ENCODE measurements at regions not wholly inside any gene's neighbourhood (a gene's known extent, or its start where the extent isn't known, plus 50 kb on each side); places are given as distances from the start of the nearest gene placed in this dataset.

DNA sequence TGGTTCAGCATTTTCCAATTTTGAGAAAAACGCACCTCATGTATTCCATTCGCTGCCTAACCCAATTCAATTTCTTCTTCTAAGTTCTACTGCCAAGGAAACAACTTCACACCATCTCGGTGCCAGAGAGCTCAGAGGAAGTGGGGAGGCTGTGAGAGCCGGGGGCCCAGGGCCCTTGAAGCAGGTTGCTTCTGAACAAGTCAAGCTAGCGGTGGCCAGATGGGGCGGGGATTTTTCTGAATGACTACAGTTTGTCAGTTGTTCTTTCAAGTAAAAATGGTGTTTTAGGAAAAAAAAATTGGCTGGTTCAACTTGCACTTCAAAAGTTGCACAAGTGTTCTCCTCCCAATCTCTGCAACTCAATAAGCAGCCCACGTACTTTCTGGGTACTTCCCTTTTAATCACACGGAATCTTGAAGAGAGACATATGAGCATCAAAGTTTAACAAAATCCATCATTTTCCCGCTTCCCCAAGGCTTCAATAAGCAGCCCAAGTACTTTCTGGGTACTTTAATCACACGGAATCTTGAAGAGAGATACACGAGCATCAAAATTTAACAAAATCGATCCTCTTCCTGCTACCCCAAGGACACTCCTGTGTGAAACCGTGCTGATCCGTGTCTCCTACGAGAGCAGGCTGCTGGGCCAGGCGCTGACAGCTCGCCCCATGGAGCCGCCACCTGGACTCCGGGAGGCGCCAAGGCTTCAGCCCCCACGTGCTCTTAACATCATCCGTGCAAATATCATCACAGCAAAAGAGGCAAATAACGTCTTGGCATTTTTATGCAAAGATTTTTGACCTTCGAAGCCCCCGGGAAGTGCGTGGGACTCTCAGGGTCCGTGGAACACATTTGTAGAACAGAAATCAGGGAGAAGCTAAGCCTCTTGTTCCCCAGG, 186.7 kb upstream of the PDE10A start:
- no peak for DNase-seq (ENCODE audit: low spot score)
- H3K36me3 ChIP-seq (replicated peaks in 1 of 2; ENCODE audit: control insufficient read depth in 1 of 2, insufficient read depth in 2 of 2, low read length in 2 of 2): no peaks in the 10 kb centered on the region
- FAIRE-seq: no peak
- WGBS (ENCODE audit: low lambda C conversion rate): 13% methylated on average over 25 of the region's 27 CpGs
- no peak overlapping the region for H3K27ac ChIP-seq (ENCODE audit: extremely low read length, insufficient read depth, low read length)
- no peaks in the 10 kb centered on the region for H3K79me2 ChIP-seq (ENCODE audit: insufficient read depth, low read length)
- no peak overlapping the region for H3K4me3 ChIP-seq (replicated peaks in 1 of 3; ENCODE audit: insufficient read depth in 1 of 3, low read depth in 2 of 3, low read length in 3 of 3)
- peak; percentile 60 for ATAC-seq
- POLR2A ChIA-PET: no interaction called here
- no TSS peak for BruUV-seq (replicated peaks)
- H3K9ac ChIP-seq (ENCODE audit: insufficient read depth, low read depth, low read length): no peak overlapping the region
- no peak overlapping the region for H2AFZ ChIP-seq (ENCODE audit: low read length)
- no peak overlapping the region for H3K4me2 ChIP-seq (ENCODE audit: low read depth, low read length)
- intact Hi-C loops (cut with micrococcal nuclease; ENCODE audit: unreplicated experiment) (loop anchor here (1.0 kb wide), 1 partner anchor 120 kb away; no protein-coding TSS in a partner anchor), in situ Hi-C loops (cut with HindIII; ENCODE audit: extremely low pct_ligation_motif_present, low pct_unique_long_range_greater_than_20kb) (loop anchor here (5.0 to 10.0 kb wide), 2 partner anchors 117 to 415 kb away; no protein-coding TSS in a partner anchor)
- no peaks in the 10 kb centered on the region for H3K9me3 ChIP-seq (ENCODE audit: low read length)
- no peaks in the 10 kb centered on the region for H3K4me1 ChIP-seq (ENCODE audit: insufficient read depth, low read length)
- peaks cover 10 to 66% of the 10 kb centered on the region in 2 experiments for H3K27me3 ChIP-seq (ENCODE audit: control insufficient read depth in 1 of 2, insufficient read depth in 2 of 2, low read length in 2 of 2)
- CTCF ChIA-PET (ENCODE audit: low intra/inter-chr PET ratio, low total read pairs): interaction anchor here (2.0 to 2.4 kb wide), 2 partner anchors 120 to 410 kb away, joined by 11 to 16 read pairs; no protein-coding TSS in a partner anchor
- H4K20me1 ChIP-seq (ENCODE audit: insufficient read depth, low read length): no peaks in the 10 kb centered on the region
- 0 out of 2 replicates have a peak, but pooled peaks have one; percentile 43 for TF ChIP-seq FOXC1 (CRISPR knock-in tag; IDR thresholded peaks at IDR 0.05; ENCODE audit: borderline replicate concordance)
- no peak for TF ChIP-seq ATF7 (IDR thresholded peaks at IDR 0.05)
- TF ChIP-seq ATF7 (CRISPR knock-in tag; IDR thresholded peaks at IDR 0.05): no peak
- no peak for TF ChIP-seq ZNF549 (CRISPR knock-in tag; IDR thresholded peaks at IDR 0.05)
- no peak for TF ChIP-seq ARHGAP35 (CRISPR knock-in tag; IDR thresholded peaks at IDR 0.05; ENCODE audit: borderline replicate concordance)
- TF ChIP-seq TGIF2 (CRISPR knock-in tag; IDR thresholded peaks at IDR 0.05): no peak
- no peak for TF ChIP-seq TCF7 (IDR thresholded peaks at IDR 0.05; ENCODE audit: low read depth)
- 0 out of 2 replicates have a peak, but pooled peaks have one; percentile 29 for TF ChIP-seq MTF2 (CRISPR knock-in tag; IDR thresholded peaks at IDR 0.05; ENCODE audit: borderline replicate concordance)
- TF ChIP-seq, protein P1, sequence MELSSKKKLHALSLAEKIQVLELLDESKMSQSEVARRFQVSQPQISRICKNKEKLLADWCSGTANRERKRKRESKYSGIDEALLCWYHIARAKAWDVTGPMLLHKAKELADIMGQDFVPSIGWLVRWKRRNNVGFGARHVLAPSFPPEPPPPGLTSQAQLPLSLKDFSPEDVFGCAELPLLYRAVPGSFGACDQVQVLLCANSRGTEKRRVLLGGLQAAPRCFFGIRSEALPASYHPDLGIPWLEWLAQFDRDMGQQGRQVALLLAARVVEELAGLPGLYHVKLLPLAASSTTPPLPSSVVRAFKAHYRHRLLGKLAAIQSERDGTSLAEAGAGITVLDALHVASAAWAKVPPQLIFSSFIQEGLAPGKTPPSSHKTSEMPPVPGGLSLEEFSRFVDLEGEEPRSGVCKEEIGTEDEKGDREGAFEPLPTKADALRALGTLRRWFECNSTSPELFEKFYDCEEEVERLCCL (CRISPR knock-in tag; IDR thresholded peaks at IDR 0.05; ENCODE audit: borderline replicate concordance): no peak
- TF ChIP-seq AGO2 (optimal IDR thresholded peaks at IDR 0.05; ENCODE audit: low read depth, low read length): no peak
- no peak for TF ChIP-seq HMGA1 (CRISPR knock-in tag; conservative IDR thresholded peaks at IDR 0.05)
- 0 out of 2 replicates have a peak, but pooled peaks have one; percentile 43 for TF ChIP-seq EZH2 (conservative IDR thresholded peaks at IDR 0.05; ENCODE audit: low read depth, low read length)
- no peak for TF ChIP-seq RELA (CRISPR knock-in tag; IDR thresholded peaks at IDR 0.05)
- no peak for TF ChIP-seq ZSCAN31 (CRISPR knock-in tag; IDR thresholded peaks at IDR 0.05; ENCODE audit: low read depth)
- TF ChIP-seq NFRKB (IDR thresholded peaks at IDR 0.05): no peak
- no peak for TF ChIP-seq ZBTB8A (CRISPR knock-in tag; IDR thresholded peaks at IDR 0.05; ENCODE audit: borderline replicate concordance, low read depth)
- TF ChIP-seq ZNF3 (CRISPR knock-in tag; IDR thresholded peaks at IDR 0.05): no peak
- TF ChIP-seq ZBTB3 (CRISPR knock-in tag; IDR thresholded peaks at IDR 0.05; ENCODE audit: borderline replicate concordance, low read depth): no peak
- TF ChIP-seq NFYB (CRISPR knock-in tag; IDR thresholded peaks at IDR 0.05): no peak
- no peak for TF ChIP-seq AKAP8 (CRISPR knock-in tag; IDR thresholded peaks at IDR 0.05)
- TF ChIP-seq, protein P2, sequence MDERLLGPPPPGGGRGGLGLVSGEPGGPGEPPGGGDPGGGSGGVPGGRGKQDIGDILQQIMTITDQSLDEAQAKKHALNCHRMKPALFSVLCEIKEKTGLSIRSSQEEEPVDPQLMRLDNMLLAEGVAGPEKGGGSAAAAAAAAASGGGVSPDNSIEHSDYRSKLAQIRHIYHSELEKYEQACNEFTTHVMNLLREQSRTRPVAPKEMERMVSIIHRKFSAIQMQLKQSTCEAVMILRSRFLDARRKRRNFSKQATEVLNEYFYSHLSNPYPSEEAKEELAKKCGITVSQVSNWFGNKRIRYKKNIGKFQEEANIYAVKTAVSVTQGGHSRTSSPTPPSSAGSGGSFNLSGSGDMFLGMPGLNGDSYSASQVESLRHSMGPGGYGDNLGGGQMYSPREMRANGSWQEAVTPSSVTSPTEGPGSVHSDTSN (CRISPR knock-in tag; IDR thresholded peaks at IDR 0.05): no peak
- TF ChIP-seq BORCS8-MEF2B (CRISPR knock-in tag; IDR thresholded peaks at IDR 0.05): no peak
- no peak for TF ChIP-seq CCDC6 (CRISPR knock-in tag; IDR thresholded peaks at IDR 0.05)
